Caco-2 (cell line): ENCODE measurements at regions not wholly inside any gene's neighbourhood (a gene's known extent, or its start where the extent isn't known, plus 50 kb on each side); places are given as distances from the start of the nearest gene placed in this dataset.

Experiments used
- BruUV-seq: library from RNA; stranded (reverse); fragments of 400-500 nt; replicated peaks from 2 replicates; lab custom pipeline; 2021; lab: Mats Ljungman, UMichigan
- CTCF ChIA-PET: fragments of 300-600 bp; sonication (Branson Sonifier 250); formaldehyde crosslinking; loops from one replicate; lab custom pipeline; 2022; ENCODE audit warnings: antibody characterized with exemption; lab: Charles Lee
- POLR2A ChIA-PET: fragments of 300-600 bp; sonication (Branson Sonifier 250); formaldehyde crosslinking; loops from one replicate; lab custom pipeline; 2022; ENCODE audit warnings: antibody characterized with exemption; lab: Charles Lee
- DNase-seq, 2 experiments: peaks; one replicate each; pipeline versions ENCODE4 v3.0.0 to v3.0.0-alpha.2; 2020 to 2022
- H3K27me3 ChIP-seq: replicated peaks from 2 replicates; pipeline ENCODE4 v1.6.0; 2011; ENCODE audit warnings: low read length; ENCODE audit not compliant: control insufficient read depth, insufficient read depth
- H3K36me3 ChIP-seq: 2 replicates; pipeline ENCODE4 v1.5.1; 2011; ENCODE audit warnings: low read length; ENCODE audit not compliant: control insufficient read depth, insufficient read depth
- H3K4me1 ChIP-seq: fragments of 250-450 bp; sonication (Bioruptor Pico); 2 replicates; pipeline ENCODE4 v1.5.1; 2020; ENCODE audit warnings: mild to moderate bottlenecking
- H3K4me3 ChIP-seq: 2 replicates; pipeline ENCODE4 v1.5.1; 2011; ENCODE audit warnings: low read depth, mild to moderate bottlenecking, control low read depth, low read length
- H3K9me3 ChIP-seq: fragments of 250-450 bp; sonication (Bioruptor Pico); 2 replicates; pipeline ENCODE4 v1.5.1; 2020; ENCODE audit warnings: mild to moderate bottlenecking, moderate library complexity
- H3K27ac Mint-ChIP-seq: one replicate; pipeline ENCODE4 v1.8.0; 2022; ENCODE audit warnings: mixed read lengths; ENCODE audit not compliant: unreplicated experiment
- H3K27me3 Mint-ChIP-seq: one replicate; pipeline ENCODE4 v1.8.0; 2022; ENCODE audit warnings: mixed read lengths; ENCODE audit not compliant: insufficient read depth, unreplicated experiment
- H3K36me3 Mint-ChIP-seq: one replicate; pipeline ENCODE4 v1.8.0; 2022; ENCODE audit warnings: mild to moderate bottlenecking, mixed read lengths; ENCODE audit not compliant: insufficient read depth, unreplicated experiment
- H3K4me1 Mint-ChIP-seq: one replicate; pipeline ENCODE4 v1.8.0; 2022; ENCODE audit warnings: low read depth, mixed read lengths; ENCODE audit not compliant: unreplicated experiment
- H3K4me3 Mint-ChIP-seq: one replicate; pipeline ENCODE4 v1.8.0; 2022; ENCODE audit warnings: mild to moderate bottlenecking, moderate library complexity, mixed read lengths; ENCODE audit not compliant: unreplicated experiment
- H3K9me3 Mint-ChIP-seq: one replicate; pipeline ENCODE4 v1.8.0; 2022; ENCODE audit warnings: mixed read lengths; ENCODE audit not compliant: unreplicated experiment
- CTCF ChIP-seq, 2 experiments: fragments of 200-600 bp in 1 of 2; IDR thresholded peaks; 1 replicate in 1 of 2; 2 replicates in 1 of 2; pipeline versions ENCODE4 v1.5.1 to v1.8.0; 2011 to 2022; ENCODE audit warnings: antibody characterized with exemption in 1 of 2, control low read depth in 1 of 2, inconsistent platforms in 1 of 2, low read depth in 1 of 2, low read length in 1 of 2, mild to moderate bottlenecking in 1 of 2, moderate library complexity in 1 of 2; ENCODE audit not compliant: insufficient read depth in 1 of 2, severe bottlenecking in 1 of 2, unreplicated experiment in 1 of 2
- intact Hi-C: fragments of 100-400 bp; cut with micrococcal nuclease; formaldehyde crosslinking; loops from one replicate; pipeline ENCODE4 v1.10.0; 2022; ENCODE audit not compliant: unreplicated experiment

DNA sequence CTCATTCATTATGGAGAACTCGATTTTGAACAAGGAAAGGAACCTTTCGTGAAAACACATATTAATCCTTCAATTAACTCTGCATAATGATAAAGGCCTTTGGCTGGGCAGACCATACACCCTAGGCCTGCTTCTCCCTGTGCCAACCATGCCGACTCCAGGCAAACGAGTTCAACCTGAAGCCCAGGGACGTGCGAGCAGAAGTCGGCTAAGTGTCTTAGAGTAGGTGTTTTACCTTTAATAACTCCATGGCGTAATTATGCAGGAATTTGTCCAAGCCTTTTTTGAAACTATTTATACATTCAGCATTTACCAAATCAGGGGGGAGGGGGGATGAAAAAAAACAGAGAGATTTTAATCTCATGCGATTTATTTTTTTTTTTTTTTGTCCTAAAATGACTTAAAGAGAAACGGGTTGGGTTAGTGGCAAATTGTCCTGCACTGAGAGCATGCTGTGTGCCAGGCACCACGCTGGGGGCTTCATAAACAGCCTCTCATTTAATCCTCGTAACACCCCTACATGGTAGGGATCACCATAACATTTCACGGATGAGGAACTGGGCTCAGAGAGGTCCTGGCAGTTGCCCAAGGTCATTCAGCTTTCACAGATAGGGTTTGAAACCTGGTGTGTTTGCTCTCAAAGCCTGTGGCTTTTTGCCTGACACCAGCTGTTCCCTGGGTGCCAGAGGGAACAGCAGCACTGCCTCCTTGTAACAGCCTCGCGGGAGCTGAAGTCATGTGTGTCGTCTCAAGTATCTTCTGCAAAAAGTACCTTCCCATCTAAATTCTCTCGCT, 423.9 kb downstream of the MN1 start:
- Histone ChIP-seq H3K4me1 (no peaks in the 10 kb centered on the region), H3K36me3 (no peaks in the 10 kb centered on the region), H3K4me3 (no peak overlapping the region), H3K27me3 (no peaks in the 10 kb centered on the region; the same call in 1 of the 2 replicates), H3K9me3 (no peaks in the 10 kb centered on the region)
- no peak for TF ChIP-seq CTCF (IDR thresholded peaks at IDR 0.05; ENCODE audit: insufficient read depth in 1 of 2, low read depth in 1 of 2, low read length in 1 of 2, severe bottlenecking in 1 of 2, unreplicated experiment in 1 of 2)
- Mint-ChIP-seq H3K36me3 (no peaks in the 10 kb centered on the region), H3K4me1 (no peaks in the 10 kb centered on the region), H3K27ac (no peak overlapping the region), H3K27me3 (peaks cover 16% of the 10 kb centered on the region), H3K9me3 (no peaks in the 10 kb centered on the region), H3K4me3 (no peak overlapping the region)
- ChIA-PET POLR2A (no interaction called here), CTCF (no interaction called here)
- BruUV-seq: no TSS peak
- intact Hi-C loops: no loop called here
- DNase-seq: no peak

GRCh38 chr22:27378311-27378800, 423.2 kb downstream of the MN1 start:
- DNase-seq: no peak
- Histone ChIP-seq H3K36me3 (no peaks in the 10 kb centered on the region), H3K27me3 (no peaks in the 10 kb centered on the region; the same call in 1 of the 2 replicates), H3K4me1 (no peaks in the 10 kb centered on the region), H3K4me3 (no peak overlapping the region), H3K9me3 (no peaks in the 10 kb centered on the region)
- Mint-ChIP-seq H3K4me1 (no peaks in the 10 kb centered on the region), H3K27ac (no peak overlapping the region), H3K27me3 (peaks cover 19% of the 10 kb centered on the region), H3K36me3 (no peaks in the 10 kb centered on the region), H3K9me3 (no peaks in the 10 kb centered on the region), H3K4me3 (no peak overlapping the region)
- no TSS peak for BruUV-seq
- ChIA-PET POLR2A (no interaction called here), CTCF (no interaction called here)
- intact Hi-C loops: no loop called here
- no peak for TF ChIP-seq CTCF (IDR thresholded peaks at IDR 0.05; ENCODE audit: insufficient read depth in 1 of 2, low read depth in 1 of 2, low read length in 1 of 2, severe bottlenecking in 1 of 2, unreplicated experiment in 1 of 2)

DNA sequence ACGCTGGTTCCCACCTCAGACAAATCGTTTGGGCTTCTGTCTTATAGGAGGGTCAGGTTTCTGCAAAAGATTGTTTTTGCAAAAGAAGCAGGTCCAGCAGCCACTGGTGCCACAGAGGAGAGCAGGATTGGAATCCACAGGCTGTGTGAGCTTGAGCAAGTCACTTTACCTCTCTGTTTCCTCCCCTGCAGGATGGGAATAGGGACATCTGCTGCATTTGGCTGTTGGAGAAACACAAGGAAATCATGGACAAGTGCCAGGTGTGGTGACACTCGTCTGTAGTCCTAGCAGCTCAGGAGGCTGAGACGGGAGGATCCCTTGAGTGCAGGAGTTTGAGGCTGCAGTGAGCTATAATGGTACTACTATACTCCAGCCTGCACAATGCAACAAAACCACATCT, 422.6 kb downstream of the MN1 start:
- Histone ChIP-seq H3K27me3 (no peaks in the 10 kb centered on the region; the same call in 1 of the 2 replicates), H3K4me3 (no peak overlapping the region), H3K4me1 (no peaks in the 10 kb centered on the region), H3K9me3 (no peaks in the 10 kb centered on the region), H3K36me3 (no peaks in the 10 kb centered on the region)
- Mint-ChIP-seq H3K4me1 (no peaks in the 10 kb centered on the region), H3K36me3 (no peaks in the 10 kb centered on the region), H3K27ac (no peak overlapping the region), H3K27me3 (peaks cover 19% of the 10 kb centered on the region), H3K9me3 (no peaks in the 10 kb centered on the region), H3K4me3 (no peak overlapping the region)
- DNase-seq: no peak
- no peak for TF ChIP-seq CTCF (IDR thresholded peaks at IDR 0.05; ENCODE audit: insufficient read depth in 1 of 2, low read depth in 1 of 2, low read length in 1 of 2, severe bottlenecking in 1 of 2, unreplicated experiment in 1 of 2)
- ChIA-PET POLR2A (no interaction called here), CTCF (no interaction called here)
- intact Hi-C loops: no loop called here
- no TSS peak for BruUV-seq
